Neural crest cell (in vitro differentiated cells): ENCODE measurements at regions not wholly inside any gene's neighbourhood (a gene's known extent, or its start where the extent isn't known, plus 50 kb on each side); places are given as distances from the start of the nearest gene placed in this dataset.
A peak's percentile ranks its signal among the peaks of the same experiment; 100 is the strongest.

Source experiments
- DNase-seq: peaks from one replicate; pipeline ENCODE4 v3.0.0; 2021; ENCODE audit warnings: low read depth, mixed read lengths, low spot score
- H3K27ac Mint-ChIP-seq: one replicate; pipeline ENCODE4 v1.8.0; 2021; ENCODE audit warnings: mild to moderate bottlenecking, mixed read lengths; ENCODE audit not compliant: unreplicated experiment
- H3K27me3 Mint-ChIP-seq: 2 replicates; pipeline ENCODE4 v1.8.0; 2021; ENCODE audit warnings: low read depth, mild to moderate bottlenecking, mixed read lengths
- H3K36me3 Mint-ChIP-seq: 2 replicates; pipeline ENCODE4 v1.8.0; 2021; ENCODE audit warnings: low read depth, mild to moderate bottlenecking, mixed read lengths
- H3K4me1 Mint-ChIP-seq: 2 replicates; pipeline ENCODE4 v1.8.0; 2021; ENCODE audit warnings: mixed read lengths
- H3K4me3 Mint-ChIP-seq: one replicate; pipeline ENCODE4 v1.8.0; 2021; ENCODE audit warnings: mild to moderate bottlenecking, mixed read lengths
- H3K9me3 Mint-ChIP-seq: 2 replicates; pipeline ENCODE4 v1.8.0; 2021; ENCODE audit warnings: mixed read lengths
- CTCF ChIP-seq: fragments of 200-600 bp; sonication (generic); conservative IDR thresholded peaks from 2 replicates; pipeline ENCODE4 v1.5.0; 2021; ENCODE audit warnings: antibody characterized with exemption, mild to moderate bottlenecking

- no peak for TF ChIP-seq CTCF
- peaks cover 67% of the 10 kb centered on the region for H3K4me1 Mint-ChIP-seq
These were observed 338.7 kb upstream of the F9 start for GRCh38 chrX:139191746-139192385.

GRCh38 chrX:139191286-139191685 lies 339.3 kb upstream of the F9 start:
- H3K27me3 Mint-ChIP-seq: peaks cover 5% of the 10 kb centered on the region

More at GRCh38 chrX:139191746-139192385, 338.7 kb upstream of the F9 start:
- no peak for DNase-seq
- Mint-ChIP-seq H3K9me3 (peaks cover 1% of the 10 kb centered on the region), H3K36me3 (peaks cover 17% of the 10 kb centered on the region), H3K4me3 (peak overlapping the region; percentile 44), H3K27me3 (peaks cover 5% of the 10 kb centered on the region), H3K27ac (peak overlapping the region; percentile 45)

GRCh38 chrX:139187738-139188137 lies 342.8 kb upstream of the F9 start:
- H3K36me3 Mint-ChIP-seq: peaks cover 2% of the 10 kb centered on the region
- DNase-seq: no peak
- no peaks in the 10 kb centered on the region for H3K9me3 Mint-ChIP-seq
- no peak overlapping the region for H3K27ac Mint-ChIP-seq
- H3K4me3 Mint-ChIP-seq: no peak overlapping the region
- H3K27me3 Mint-ChIP-seq: no peaks in the 10 kb centered on the region
- no peak for TF ChIP-seq CTCF
- peaks cover 58% of the 10 kb centered on the region for H3K4me1 Mint-ChIP-seq

More at GRCh38 chrX:139191286-139191685, 339.3 kb upstream of the F9 start:
- no peak for TF ChIP-seq CTCF
- no peak for DNase-seq
- peaks cover 16% of the 10 kb centered on the region for H3K36me3 Mint-ChIP-seq
- H3K9me3 Mint-ChIP-seq: no peaks in the 10 kb centered on the region
- H3K4me1 Mint-ChIP-seq: peaks cover 71% of the 10 kb centered on the region
- peak overlapping the region; percentile 45 for H3K27ac Mint-ChIP-seq
- H3K4me3 Mint-ChIP-seq: peak overlapping the region; percentile 44

GRCh38 chrX:139186991-139187390 lies 343.5 kb upstream of the F9 start:
- Mint-ChIP-seq H3K4me3 (no peak overlapping the region), H3K36me3 (peaks cover 2% of the 10 kb centered on the region), H3K27ac (no peak overlapping the region), H3K27me3 (no peaks in the 10 kb centered on the region), H3K9me3 (no peaks in the 10 kb centered on the region), H3K4me1 (peaks cover 55% of the 10 kb centered on the region)
- no peak for TF ChIP-seq CTCF
- DNase-seq: no peak

GRCh38 chrX:139179592-139179991 lies 350.9 kb upstream of the F9 start:
- H3K27me3 Mint-ChIP-seq: no peaks in the 10 kb centered on the region
- DNase-seq: no peak
- no peak for TF ChIP-seq CTCF
- H3K27ac Mint-ChIP-seq: no peak overlapping the region
- H3K9me3 Mint-ChIP-seq: peaks cover 9% of the 10 kb centered on the region
- no peak overlapping the region for H3K4me3 Mint-ChIP-seq
- peaks cover 5% of the 10 kb centered on the region for H3K4me1 Mint-ChIP-seq
- peaks cover 50% of the 10 kb centered on the region for H3K36me3 Mint-ChIP-seq
